ENCODE measurements at regions not wholly inside any gene's neighbourhood (a gene's known extent, or its start where the extent isn't known, plus 50 kb on each side); places are given as distances from the start of the nearest gene placed in this dataset.

DNA sequence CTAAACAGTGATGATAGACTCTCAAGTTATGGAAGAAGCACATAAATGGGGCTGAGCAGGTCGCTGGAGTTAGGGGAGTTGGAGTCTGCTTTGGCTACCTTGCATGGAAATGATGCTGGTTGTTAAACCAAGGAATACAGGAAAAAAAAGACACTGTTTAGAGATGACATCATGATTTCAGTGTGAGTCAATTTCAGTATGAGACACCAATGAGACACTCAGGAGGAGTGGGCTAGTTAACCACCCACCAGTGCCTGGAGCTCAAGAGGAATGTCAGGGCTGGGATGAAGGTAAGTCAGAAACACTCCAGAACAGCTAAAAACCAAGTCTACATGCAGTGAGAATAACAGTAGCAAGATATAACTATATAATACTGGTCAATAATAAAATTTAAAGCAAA, 303.6 kb downstream of the SOX11 start:
- H3K79me2 ChIP-seq: no peaks in the 10 kb centered on the region
- H2AFZ ChIP-seq: no peak overlapping the region
- H3K9me2 ChIP-seq (replicated peaks; ENCODE audit: insufficient read depth): no peaks in the 10 kb centered on the region
- whole genome bisulfite sequencing (ENCODE audit: low lambda C conversion rate, missing lambda C conversion rate): 83% methylated on average over 1 of the region's 1 CpG
- TF ChIP-seq EZH2 (IDR thresholded peaks at IDR 0.05; ENCODE audit: borderline replicate concordance): no peak
- TF ChIP-seq EZH2phosphoT487 (IDR thresholded peaks at IDR 0.05; ENCODE audit: low read depth, severe bottlenecking, unreplicated experiment): no peak
- TF ChIP-seq, protein P1, sequence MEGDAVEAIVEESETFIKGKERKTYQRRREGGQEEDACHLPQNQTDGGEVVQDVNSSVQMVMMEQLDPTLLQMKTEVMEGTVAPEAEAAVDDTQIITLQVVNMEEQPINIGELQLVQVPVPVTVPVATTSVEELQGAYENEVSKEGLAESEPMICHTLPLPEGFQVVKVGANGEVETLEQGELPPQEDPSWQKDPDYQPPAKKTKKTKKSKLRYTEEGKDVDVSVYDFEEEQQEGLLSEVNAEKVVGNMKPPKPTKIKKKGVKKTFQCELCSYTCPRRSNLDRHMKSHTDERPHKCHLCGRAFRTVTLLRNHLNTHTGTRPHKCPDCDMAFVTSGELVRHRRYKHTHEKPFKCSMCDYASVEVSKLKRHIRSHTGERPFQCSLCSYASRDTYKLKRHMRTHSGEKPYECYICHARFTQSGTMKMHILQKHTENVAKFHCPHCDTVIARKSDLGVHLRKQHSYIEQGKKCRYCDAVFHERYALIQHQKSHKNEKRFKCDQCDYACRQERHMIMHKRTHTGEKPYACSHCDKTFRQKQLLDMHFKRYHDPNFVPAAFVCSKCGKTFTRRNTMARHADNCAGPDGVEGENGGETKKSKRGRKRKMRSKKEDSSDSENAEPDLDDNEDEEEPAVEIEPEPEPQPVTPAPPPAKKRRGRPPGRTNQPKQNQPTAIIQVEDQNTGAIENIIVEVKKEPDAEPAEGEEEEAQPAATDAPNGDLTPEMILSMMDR (IDR thresholded peaks at IDR 0.05; ENCODE audit: poor library complexity): no peak
- H3K27me3 ChIP-seq: no peaks in the 10 kb centered on the region
- no peaks in the 10 kb centered on the region for H3K36me3 ChIP-seq (replicated peaks; ENCODE audit: insufficient read depth, low read depth)
- DNase-seq (ENCODE audit: low spot score): no peak
- no peak overlapping the region for H3K27ac ChIP-seq
- no peaks in the 10 kb centered on the region for H3K4me1 ChIP-seq (ENCODE audit: insufficient read depth)
- H3K4me3 ChIP-seq: no peak overlapping the region
- H4K20me1 ChIP-seq (ENCODE audit: insufficient read depth, poor library complexity, severe bottlenecking): no peaks in the 10 kb centered on the region
- H3K9me3 ChIP-seq (ENCODE audit: low read depth): no peaks in the 10 kb centered on the region
- no peak overlapping the region for H3K4me2 ChIP-seq

DNA sequence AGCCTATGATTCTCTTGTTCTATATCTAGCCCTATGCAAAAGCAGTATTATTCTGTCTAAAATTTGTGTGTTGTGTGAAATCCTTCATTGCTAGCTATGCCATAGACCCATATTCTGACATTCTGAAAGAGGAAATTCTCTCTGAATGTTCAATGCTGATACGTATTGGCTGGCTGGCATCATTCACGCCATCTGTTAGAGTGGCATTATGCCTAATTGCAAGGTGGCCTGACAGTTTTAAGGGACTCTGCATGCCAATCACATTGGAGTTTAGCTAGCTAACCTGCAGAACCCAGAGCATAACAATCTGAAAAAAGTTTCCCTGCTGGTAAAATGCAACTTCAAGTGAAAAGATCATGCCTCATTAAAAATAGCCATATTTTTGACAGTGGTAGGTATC, 316.0 kb downstream of the SOX11 start:
- H3K4me1 ChIP-seq (ENCODE audit: insufficient read depth): peaks cover 5% of the 10 kb centered on the region
- WGBS (ENCODE audit: low lambda C conversion rate, missing lambda C conversion rate): 98% methylated on average over 2 of the region's 2 CpGs

DNA sequence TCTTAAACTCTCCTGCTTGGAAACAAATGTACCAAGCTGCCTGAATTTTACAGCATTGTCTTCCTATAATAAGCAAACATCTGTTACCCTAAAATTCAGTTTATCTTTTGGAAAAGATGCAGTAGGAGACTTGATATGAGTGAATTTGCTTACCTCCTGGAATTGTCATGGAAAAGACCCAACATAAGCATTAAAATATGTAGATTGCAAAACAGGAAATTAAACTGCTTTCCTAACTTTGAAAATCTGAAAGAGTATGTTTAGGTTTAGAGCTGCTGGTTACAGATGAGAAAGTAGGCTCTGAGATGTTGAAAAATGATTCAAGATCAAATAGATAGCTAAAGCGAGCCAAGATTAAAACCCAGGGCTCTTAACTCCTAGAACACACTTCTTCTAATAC, 316.5 kb downstream of the SOX11 start:
- no peak overlapping the region for H3K4me2 ChIP-seq
- peaks cover 5% of the 10 kb centered on the region for H3K4me1 ChIP-seq (ENCODE audit: insufficient read depth)
- no peak overlapping the region for H3K4me3 ChIP-seq
- no peak for DNase-seq (ENCODE audit: low spot score)
- no peaks in the 10 kb centered on the region for H3K9me2 ChIP-seq (replicated peaks; ENCODE audit: insufficient read depth)
- H3K27me3 ChIP-seq: no peaks in the 10 kb centered on the region
- 85% methylated on average over 1 of the region's 1 CpG for WGBS (ENCODE audit: low lambda C conversion rate, missing lambda C conversion rate)
- no peaks in the 10 kb centered on the region for H3K9me3 ChIP-seq (ENCODE audit: low read depth)
- no peaks in the 10 kb centered on the region for H3K79me2 ChIP-seq
- TF ChIP-seq EZH2phosphoT487 (IDR thresholded peaks at IDR 0.05; ENCODE audit: low read depth, severe bottlenecking, unreplicated experiment): no peak
- no peak for TF ChIP-seq EZH2 (IDR thresholded peaks at IDR 0.05; ENCODE audit: borderline replicate concordance)
- TF ChIP-seq, protein P1 (IDR thresholded peaks at IDR 0.05; ENCODE audit: poor library complexity): no peak
- H2AFZ ChIP-seq: no peak overlapping the region
- H4K20me1 ChIP-seq (ENCODE audit: insufficient read depth, poor library complexity, severe bottlenecking): no peaks in the 10 kb centered on the region
- no peaks in the 10 kb centered on the region for H3K36me3 ChIP-seq (replicated peaks; ENCODE audit: insufficient read depth, low read depth)
- no peak overlapping the region for H3K27ac ChIP-seq

More for the DNA sequence above, 316.0 kb downstream of the SOX11 start:
- Histone ChIP-seq H2AFZ (no peak overlapping the region), H3K27ac (no peak overlapping the region), H3K9me3 (ENCODE audit: low read depth) (no peaks in the 10 kb centered on the region), H3K27me3 (no peaks in the 10 kb centered on the region), H3K9me2 (replicated peaks; ENCODE audit: insufficient read depth) (no peaks in the 10 kb centered on the region), H3K4me2 (no peak overlapping the region), H3K4me3 (no peak overlapping the region), H3K36me3 (replicated peaks; ENCODE audit: insufficient read depth, low read depth) (no peaks in the 10 kb centered on the region), H4K20me1 (ENCODE audit: insufficient read depth, poor library complexity, severe bottlenecking) (no peaks in the 10 kb centered on the region), H3K79me2 (no peaks in the 10 kb centered on the region)
- DNase-seq (ENCODE audit: low spot score): no peak
- no peak for TF ChIP-seq EZH2 (IDR thresholded peaks at IDR 0.05; ENCODE audit: borderline replicate concordance)
- TF ChIP-seq, protein P1 (IDR thresholded peaks at IDR 0.05; ENCODE audit: poor library complexity): no peak
- TF ChIP-seq EZH2phosphoT487 (IDR thresholded peaks at IDR 0.05; ENCODE audit: low read depth, severe bottlenecking, unreplicated experiment): no peak

DNA sequence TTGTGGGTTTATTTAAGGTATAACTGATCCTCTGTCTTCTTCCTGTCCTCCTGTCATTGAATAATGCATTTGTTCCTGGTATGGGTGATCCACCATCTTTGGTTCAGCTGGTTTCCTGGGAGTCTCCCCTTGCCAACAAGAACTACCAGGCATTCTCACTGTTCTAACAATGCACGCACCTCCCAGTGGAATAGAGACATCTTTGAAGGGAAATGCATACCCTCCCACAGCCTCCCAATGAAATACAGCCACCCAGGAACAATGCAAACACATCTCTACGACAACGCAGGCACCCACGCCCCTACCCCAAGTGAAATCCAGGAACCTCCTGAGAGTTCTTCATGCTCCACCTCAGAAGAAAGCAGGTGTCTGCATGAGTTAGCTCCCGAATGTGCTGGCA, 318.0 kb downstream of the SOX11 start:
- Histone ChIP-seq H3K79me2 (no peaks in the 10 kb centered on the region), H3K4me3 (no peak overlapping the region), H3K9me3 (ENCODE audit: low read depth) (no peaks in the 10 kb centered on the region), H3K27me3 (no peaks in the 10 kb centered on the region), H3K4me2 (no peak overlapping the region), H2AFZ (no peak overlapping the region), H3K9me2 (replicated peaks; ENCODE audit: insufficient read depth) (no peaks in the 10 kb centered on the region), H3K36me3 (replicated peaks; ENCODE audit: insufficient read depth, low read depth) (no peaks in the 10 kb centered on the region), H3K27ac (no peak overlapping the region), H4K20me1 (ENCODE audit: insufficient read depth, poor library complexity, severe bottlenecking) (no peaks in the 10 kb centered on the region), H3K4me1 (ENCODE audit: insufficient read depth) (peaks cover 5% of the 10 kb centered on the region)
- WGBS (ENCODE audit: low lambda C conversion rate, missing lambda C conversion rate): 95% methylated on average over 5 of the region's 5 CpGs
- TF ChIP-seq EZH2 (IDR thresholded peaks at IDR 0.05; ENCODE audit: borderline replicate concordance) (no peak), EZH2phosphoT487 (IDR thresholded peaks at IDR 0.05; ENCODE audit: low read depth, severe bottlenecking, unreplicated experiment) (no peak)
- TF ChIP-seq, protein P1 (IDR thresholded peaks at IDR 0.05; ENCODE audit: poor library complexity): no peak
- no peak for DNase-seq (ENCODE audit: low spot score)

All from hepatocyte (in vitro differentiated cells).